Right renal cortex interstitium (tissue), 3 donors: ENCODE measurements at regions not wholly inside any gene's neighbourhood (a gene's known extent, or its start where the extent isn't known, plus 50 kb on each side); places are given as distances from the start of the nearest gene placed in this dataset.

ENCODE experiments used
- DNase-seq, 3 donors: peaks; one replicate each; pipeline ENCODE4 v3.0.0-alpha.2; 2013; ENCODE audit warnings: low read depth in 3 of 3, low spot score in 2 of 3

DNA sequence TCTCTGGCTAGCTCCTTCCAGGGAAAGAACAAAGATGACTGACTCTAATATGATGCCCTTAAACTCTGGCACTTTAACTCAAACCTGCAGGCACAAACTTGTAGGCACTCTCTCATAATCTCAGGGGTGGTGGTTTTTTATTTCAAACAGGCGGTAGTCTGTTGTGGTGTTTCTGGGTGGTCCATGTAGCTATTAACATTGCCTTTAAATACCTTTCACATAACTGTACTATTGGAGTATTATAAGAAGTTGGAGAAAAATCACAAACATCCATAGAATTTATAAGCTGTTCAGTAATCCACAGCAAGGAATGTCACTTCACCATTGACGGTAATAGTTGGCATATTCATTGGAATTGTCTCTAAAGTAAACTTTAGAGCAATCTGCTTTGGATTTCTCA lies 204.2 kb upstream of the PDE5A start:
- DNase-seq = no peak

- no peak for DNase-seq
Observed at GRCh38 chr4:119829326-119829725, 200.7 kb upstream of the PDE5A start.

GRCh38 chr4:119825696-119826095 lies 197.1 kb upstream of the PDE5A start:
- DNase-seq = no peak

- no peak for DNase-seq
Observed at GRCh38 chr4:119823891-119824290, 195.3 kb upstream of the PDE5A start.

- no peak for DNase-seq
Observed at GRCh38 chr4:119823045-119823444, 194.4 kb upstream of the PDE5A start.

GRCh38 chr4:119816473-119816872 lies 187.9 kb upstream of the PDE5A start:
- no peak for DNase-seq

DNA sequence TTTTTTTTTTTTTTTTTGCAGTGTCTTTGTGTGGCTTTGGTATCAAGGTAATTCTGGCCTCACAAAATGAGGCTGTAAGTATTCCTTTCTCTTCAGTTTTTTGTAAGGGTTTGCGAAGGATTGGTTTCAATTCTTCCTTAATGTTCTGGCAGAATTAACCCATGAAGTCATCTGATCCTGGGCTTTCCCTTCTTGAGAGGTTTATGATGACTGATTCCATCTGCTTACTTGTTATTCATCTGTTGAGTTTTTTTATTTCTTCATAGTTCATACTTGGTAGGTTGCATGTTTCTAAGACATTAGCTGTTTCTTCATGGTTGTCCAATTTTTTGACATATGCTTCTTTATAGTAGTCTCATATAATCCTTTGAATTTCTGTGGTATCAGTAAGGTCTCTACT lies 181.4 kb upstream of the PDE5A start:
- no peak for DNase-seq

DNA sequence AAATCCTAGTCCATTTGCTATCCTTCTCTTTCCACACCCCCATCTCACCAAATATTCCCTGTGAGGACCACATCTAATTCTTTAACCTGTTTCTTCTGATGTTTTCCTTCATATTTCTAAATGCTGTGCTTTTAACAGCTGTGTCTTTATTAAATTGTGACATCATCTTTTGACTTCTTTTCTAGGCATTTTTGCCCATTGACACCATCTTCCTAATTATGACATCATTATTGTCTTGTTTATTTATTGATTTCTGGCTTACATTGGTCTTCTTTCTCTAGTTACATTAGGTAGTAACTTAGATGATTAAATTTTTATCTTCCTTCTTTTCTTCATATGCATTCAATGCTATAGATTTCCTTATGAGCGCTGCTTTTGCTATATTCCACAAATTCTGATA lies 175.8 kb upstream of the PDE5A start:
- DNase-seq = no peak

- no peak for DNase-seq
Observed at GRCh38 chr4:119797238-119797894, 168.8 kb upstream of the PDE5A start.

DNA sequence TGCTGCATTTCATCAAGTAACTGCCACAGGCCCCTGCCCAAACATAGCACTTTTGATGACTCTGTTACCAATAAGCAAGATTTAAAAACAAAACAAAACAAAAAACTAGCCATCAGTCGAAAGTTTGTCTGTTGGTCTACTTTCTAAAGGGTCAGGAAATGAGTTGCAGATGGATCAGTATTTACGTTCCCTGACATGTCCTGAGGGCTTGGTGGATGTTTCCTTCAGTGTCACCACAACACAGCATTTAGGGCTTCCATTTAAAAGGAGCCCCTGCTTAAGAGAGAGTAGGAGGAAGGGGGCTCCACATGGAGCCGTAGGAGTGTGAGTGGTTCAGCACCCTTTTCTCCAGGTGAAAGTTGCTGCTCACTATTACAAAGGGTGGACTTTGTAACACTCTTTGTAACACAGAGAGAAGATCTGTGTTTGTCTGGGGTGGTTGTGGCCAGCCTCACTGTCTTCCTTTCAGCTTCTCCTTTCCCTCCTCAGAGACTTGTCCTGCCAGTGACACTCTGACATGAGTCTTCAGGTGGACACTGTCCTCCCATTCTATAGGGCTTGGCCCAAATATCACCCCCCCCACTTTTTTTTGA lies 167.5 kb upstream of the PDE5A start:
- no peak for DNase-seq

DNA sequence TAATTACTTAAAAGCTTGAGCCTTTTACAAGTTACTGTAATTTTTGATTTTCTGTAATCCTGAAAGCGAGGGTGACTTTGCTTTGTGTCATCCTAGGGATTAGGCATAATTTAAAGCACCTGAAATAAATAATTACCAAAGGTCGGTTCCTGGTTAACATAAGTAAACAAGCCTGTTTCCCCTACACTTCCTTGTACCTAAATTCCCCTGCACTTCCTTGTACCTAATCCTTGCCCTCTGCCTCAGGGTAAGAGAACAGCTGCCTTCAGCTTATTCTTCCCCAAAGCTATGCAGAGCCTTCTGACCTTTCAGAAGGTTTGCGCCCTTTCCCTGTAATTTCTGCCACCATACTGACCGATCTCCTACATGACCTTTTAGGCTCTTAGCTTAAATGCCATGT lies 166.1 kb upstream of the PDE5A start:
- DNase-seq = no peak

DNA sequence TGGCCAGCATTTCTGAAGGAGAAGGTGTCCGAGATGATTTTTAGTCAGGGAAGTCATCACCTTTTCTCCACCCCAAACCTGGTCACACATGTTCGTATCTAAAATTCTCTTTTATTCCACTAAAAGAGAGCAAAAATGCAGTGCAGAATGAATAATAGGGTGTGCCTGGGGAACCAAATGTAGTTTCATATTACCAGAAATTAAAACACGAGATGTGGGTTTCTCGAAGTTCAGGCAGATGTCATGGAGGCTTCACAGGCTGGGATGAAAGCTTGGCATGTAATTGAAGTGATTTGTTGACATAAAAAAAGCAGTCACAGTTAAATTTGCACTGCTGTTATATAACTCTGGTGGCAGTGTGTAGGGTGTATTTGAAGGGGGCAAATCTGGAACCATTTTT lies 165.5 kb upstream of the PDE5A start:
- DNase-seq = no peak

GRCh38 chr4:119788349-119789266 lies 160.0 kb upstream of the PDE5A start:
- DNase-seq = no peak

- no peak for DNase-seq
Observed at GRCh38 chr4:119785963-119786362, 157.4 kb upstream of the PDE5A start.

- DNase-seq = no peak
Observed at GRCh38 chr4:119783189-119783983, 154.8 kb upstream of the PDE5A start.

DNA sequence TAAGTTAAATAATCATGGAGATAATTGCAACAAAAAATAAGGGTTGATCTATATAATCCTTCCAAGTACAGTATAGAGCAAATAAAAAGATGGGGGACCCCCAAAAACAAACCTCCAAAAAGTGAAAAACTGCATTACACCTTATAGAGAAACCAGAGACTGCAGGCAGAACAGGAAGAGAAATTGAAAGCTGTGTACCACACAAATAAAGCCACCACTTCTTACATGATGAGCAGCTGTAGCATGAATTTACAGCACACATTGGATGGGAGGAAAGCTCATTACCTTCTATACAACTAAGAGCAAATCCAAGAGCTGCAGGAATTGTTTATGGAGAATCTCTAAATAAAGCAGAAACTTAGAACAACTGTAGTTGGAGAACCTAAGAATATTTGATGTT lies 152.4 kb upstream of the PDE5A start:
- DNase-seq = no peak

- no peak for DNase-seq
Observed at GRCh38 chr4:119774840-119775239, 146.2 kb upstream of the PDE5A start.

DNA sequence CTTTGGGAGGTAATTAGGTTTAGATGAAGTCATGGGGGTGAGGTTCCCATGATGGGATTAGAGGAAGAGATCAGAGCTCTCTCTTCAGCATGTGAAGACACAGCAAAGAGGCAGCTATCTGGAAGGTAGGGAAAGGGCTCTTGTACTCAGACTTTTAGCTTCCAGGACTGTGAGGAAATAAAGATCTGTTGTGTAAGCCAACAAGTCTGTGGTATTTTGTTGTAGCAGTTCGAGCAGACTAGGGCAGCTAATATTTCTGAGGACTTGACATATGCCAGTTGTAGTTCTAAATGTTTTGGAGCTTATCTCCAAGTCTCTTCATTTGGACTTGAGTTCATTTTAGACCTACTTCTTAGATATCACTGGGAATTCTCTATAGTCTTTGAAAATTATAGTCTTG lies 137.3 kb upstream of the PDE5A start:
- DNase-seq = no peak

GRCh38 chr4:119765469-119765868 lies 136.9 kb upstream of the PDE5A start:
- DNase-seq = no peak

DNA sequence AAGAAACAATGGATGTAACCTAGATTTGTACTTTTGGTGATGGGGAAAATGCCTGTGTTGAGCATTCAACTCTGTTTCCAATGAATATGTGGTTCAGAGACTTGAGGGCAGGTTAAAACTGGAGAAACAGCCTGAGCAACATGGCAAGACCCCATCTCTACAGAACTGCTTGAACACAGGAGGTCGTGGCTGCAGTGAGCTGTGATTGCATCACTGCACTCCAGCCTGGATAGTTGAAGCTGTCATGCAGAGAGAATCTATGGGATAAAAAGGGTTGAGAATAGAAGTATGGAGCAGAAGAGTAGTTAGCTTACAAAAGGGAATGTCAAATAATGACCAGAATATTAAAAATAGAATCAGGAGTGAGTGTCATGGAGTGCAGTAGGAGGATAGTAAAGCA lies 134.8 kb upstream of the PDE5A start:
- DNase-seq = no peak

DNA sequence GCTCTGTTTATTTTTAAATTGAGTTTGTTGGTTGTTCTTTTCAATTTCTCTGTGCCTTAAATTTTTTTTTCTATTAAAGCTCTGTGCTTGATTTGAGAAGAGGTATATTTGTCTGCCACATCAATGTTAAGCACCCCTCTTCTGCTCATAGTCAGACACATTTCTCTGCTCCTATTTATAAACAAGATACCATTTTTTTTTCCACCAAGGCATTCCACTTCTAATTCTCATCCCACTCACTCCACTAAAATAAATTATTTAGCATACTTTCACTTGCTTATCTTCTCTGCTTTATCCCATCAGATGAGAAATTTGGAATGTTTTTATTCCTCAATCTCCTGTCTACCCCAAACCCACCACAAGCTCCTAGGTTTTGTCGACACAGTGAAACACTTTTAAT lies 127.0 kb upstream of the PDE5A start:
- no peak for DNase-seq
